ENCODE measurements at regions not wholly inside any gene's neighbourhood (a gene's known extent, or its start where the extent isn't known, plus 50 kb on each side); places are given as distances from the start of the nearest gene placed in this dataset.

- TF ChIP-seq CTCF (conservative IDR thresholded peaks at IDR 0.05; ENCODE audit: low read depth, low read length) (no peak), EZH2 (IDR thresholded peaks at IDR 0.05; ENCODE audit: borderline replicate concordance, low read depth, low read length, poor library complexity, severe bottlenecking) (no peak)
Measured at GRCh38 chr17:72587773-72588511, 467.1 kb downstream of the SOX9 start.

All from A673 (cell line).